ENCODE measurements at regions not wholly inside any gene's neighbourhood (a gene's known extent, or its start where the extent isn't known, plus 50 kb on each side); places are given as distances from the start of the nearest gene placed in this dataset.

DNA sequence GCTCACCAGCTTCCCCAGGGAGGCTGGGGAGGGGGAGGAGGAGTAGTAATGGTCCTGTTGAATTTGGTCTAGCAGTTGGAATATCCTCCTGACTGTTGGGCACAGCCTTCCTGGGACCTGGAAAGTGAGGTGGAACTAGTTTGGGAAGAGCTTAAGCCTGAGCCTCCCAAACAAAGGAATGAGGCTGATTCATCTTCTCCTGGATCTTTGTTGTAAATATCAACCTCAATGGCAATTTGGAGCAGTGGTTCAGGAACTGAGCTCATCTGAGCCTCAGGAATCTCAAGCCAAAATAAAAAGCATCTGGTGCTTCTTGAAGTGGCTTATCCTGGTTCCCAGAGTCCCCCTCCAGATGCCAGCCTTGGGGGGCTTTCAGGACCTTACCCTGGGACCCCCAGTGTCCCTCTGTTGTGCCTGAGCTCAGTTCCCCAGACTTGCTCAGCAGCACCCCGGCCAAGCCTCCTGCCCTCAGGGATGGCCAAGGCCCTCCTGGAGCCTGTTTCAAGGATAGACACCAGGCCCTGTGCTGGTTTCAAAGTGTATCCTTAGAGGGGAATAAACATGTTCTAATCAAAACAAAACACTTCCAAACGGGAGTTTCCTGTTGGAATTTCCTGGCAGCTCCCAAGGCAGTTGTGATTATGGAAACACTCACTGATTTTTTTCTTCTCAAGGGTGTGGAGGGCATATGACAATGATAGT lies 112.6 kb downstream of the DDX1 start:
- TF ChIP-seq, protein P1, sequence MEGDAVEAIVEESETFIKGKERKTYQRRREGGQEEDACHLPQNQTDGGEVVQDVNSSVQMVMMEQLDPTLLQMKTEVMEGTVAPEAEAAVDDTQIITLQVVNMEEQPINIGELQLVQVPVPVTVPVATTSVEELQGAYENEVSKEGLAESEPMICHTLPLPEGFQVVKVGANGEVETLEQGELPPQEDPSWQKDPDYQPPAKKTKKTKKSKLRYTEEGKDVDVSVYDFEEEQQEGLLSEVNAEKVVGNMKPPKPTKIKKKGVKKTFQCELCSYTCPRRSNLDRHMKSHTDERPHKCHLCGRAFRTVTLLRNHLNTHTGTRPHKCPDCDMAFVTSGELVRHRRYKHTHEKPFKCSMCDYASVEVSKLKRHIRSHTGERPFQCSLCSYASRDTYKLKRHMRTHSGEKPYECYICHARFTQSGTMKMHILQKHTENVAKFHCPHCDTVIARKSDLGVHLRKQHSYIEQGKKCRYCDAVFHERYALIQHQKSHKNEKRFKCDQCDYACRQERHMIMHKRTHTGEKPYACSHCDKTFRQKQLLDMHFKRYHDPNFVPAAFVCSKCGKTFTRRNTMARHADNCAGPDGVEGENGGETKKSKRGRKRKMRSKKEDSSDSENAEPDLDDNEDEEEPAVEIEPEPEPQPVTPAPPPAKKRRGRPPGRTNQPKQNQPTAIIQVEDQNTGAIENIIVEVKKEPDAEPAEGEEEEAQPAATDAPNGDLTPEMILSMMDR (IDR thresholded peaks at IDR 0.05) = no peak
- TF ChIP-seq ZFX (IDR thresholded peaks at IDR 0.05; ENCODE audit: borderline replicate concordance) = no peak

Measured in 22Rv1 (cell line).